HG03064 (cell line): ENCODE measurements at regions not wholly inside any gene's neighbourhood (a gene's known extent, or its start where the extent isn't known, plus 50 kb on each side); places are given as distances from the start of the nearest gene placed in this dataset.
"Not testable (repeated sequence)": the region's sequence is repeated elsewhere in the genome, so short reads cannot be mapped to it uniquely, and the experiment has no call there.

Experiments
- ATAC-seq: cut with Tn5 transposase; IDR thresholded peaks from one replicate; pipeline ENCODE4 v1.9.1; 2021; ENCODE audit warnings: low read depth; ENCODE audit not compliant: unreplicated experiment

GRCh38 chr3:82130046-82130445 is 368.6 kb upstream of the GBE1 start:
- ATAC-seq, result no peak

- ATAC-seq, result no peak
Measured at GRCh38 chr3:82129221-82129801, 367.9 kb upstream of the GBE1 start.

- ATAC-seq, result no peak
Measured at GRCh38 chr3:82128271-82128670, 366.8 kb upstream of the GBE1 start.

- ATAC-seq, result no peak
Measured at GRCh38 chr3:82122554-82123345, 361.3 kb upstream of the GBE1 start.

GRCh38 chr3:82114589-82114988 is 353.1 kb upstream of the GBE1 start:
- ATAC-seq, result no peak

GRCh38 chr3:82110721-82111120 is 349.3 kb upstream of the GBE1 start:
- not testable (repeated sequence) for ATAC-seq

GRCh38 chr3:82103241-82103640 is 341.8 kb upstream of the GBE1 start:
- no peak for ATAC-seq

GRCh38 chr3:82100378-82100777 is 338.9 kb upstream of the GBE1 start:
- ATAC-seq, result no peak

GRCh38 chr3:82093641-82094040 is 332.2 kb upstream of the GBE1 start:
- no peak for ATAC-seq

GRCh38 chr3:82088749-82089148 is 327.3 kb upstream of the GBE1 start:
- no peak for ATAC-seq

- ATAC-seq, result no peak
Measured at GRCh38 chr3:82087958-82088357, 326.5 kb upstream of the GBE1 start.

- ATAC-seq, result no peak
Measured at GRCh38 chr3:82085851-82086475, 324.5 kb upstream of the GBE1 start.

GRCh38 chr3:82085356-82085755 is 323.9 kb upstream of the GBE1 start:
- no peak for ATAC-seq

GRCh38 chr3:82084824-82085223 is 323.4 kb upstream of the GBE1 start:
- no peak for ATAC-seq

GRCh38 chr3:82082796-82083195 is 321.4 kb upstream of the GBE1 start:
- no peak for ATAC-seq

GRCh38 chr3:82081351-82081750 is 319.9 kb upstream of the GBE1 start:
- ATAC-seq, result no peak

- no peak for ATAC-seq
Measured at GRCh38 chr3:82080792-82081191, 319.3 kb upstream of the GBE1 start.

GRCh38 chr3:82080261-82080660 is 318.8 kb upstream of the GBE1 start:
- no peak for ATAC-seq

GRCh38 chr3:82079335-82079890 is 318.0 kb upstream of the GBE1 start:
- ATAC-seq, result no peak

- no peak for ATAC-seq
Measured at GRCh38 chr3:82078246-82078645, 316.8 kb upstream of the GBE1 start.

GRCh38 chr3:82067420-82067819 is 306.0 kb upstream of the GBE1 start:
- ATAC-seq, result no peak

GRCh38 chr3:82058809-82059208 is 297.4 kb upstream of the GBE1 start:
- ATAC-seq, result no peak
